Stimulated activated CD8-positive, alpha-beta memory T cell treated with anti-CD3 and anti-CD28 coated beads, Interleukin-7, amount 100 ng/mL, for 48 hours (primary cell): ENCODE measurements at regions not wholly inside any gene's neighbourhood (a gene's known extent, or its start where the extent isn't known, plus 50 kb on each side); places are given as distances from the start of the nearest gene placed in this dataset.

Experiments used
- DNase-seq, 2 donors: peaks; one replicate each; pipeline ENCODE4 v3.0.0-alpha.2; 2020; ENCODE audit warnings: low read depth in 1 of 2; ENCODE audit errors: extremely low read depth in 1 of 2

GRCh38 chr20:39225536-39225935, 263.4 kb downstream of the DHX35 start:
- no peak for DNase-seq

- no peak for DNase-seq
Observed at GRCh38 chr20:39222101-39222500, 260.0 kb downstream of the DHX35 start.

- DNase-seq: no peak
Observed at GRCh38 chr20:39216195-39216594, 254.1 kb downstream of the DHX35 start.

GRCh38 chr20:39214828-39215227, 252.7 kb downstream of the DHX35 start:
- no peak for DNase-seq

GRCh38 chr20:39213476-39214145, 251.5 kb downstream of the DHX35 start:
- DNase-seq: no peak

GRCh38 chr20:39211060-39211748, 249.1 kb downstream of the DHX35 start:
- DNase-seq: no peak

GRCh38 chr20:39210341-39211036, 248.3 kb downstream of the DHX35 start:
- DNase-seq: no peak

GRCh38 chr20:39206899-39207564, 244.9 kb downstream of the DHX35 start:
- DNase-seq: no peak

- no peak for DNase-seq
Observed at GRCh38 chr20:39195582-39196021, 233.5 kb downstream of the DHX35 start.

GRCh38 chr20:39190666-39191570, 228.8 kb downstream of the DHX35 start:
- DNase-seq: no peak

GRCh38 chr20:39188266-39188765, 226.2 kb downstream of the DHX35 start:
- no peak for DNase-seq

GRCh38 chr20:39181490-39181889, 219.3 kb downstream of the DHX35 start:
- no peak for DNase-seq

- DNase-seq: no peak
Observed at GRCh38 chr20:39176457-39176856, 214.3 kb downstream of the DHX35 start.

GRCh38 chr20:39170896-39171463, 208.8 kb downstream of the DHX35 start:
- DNase-seq: no peak

- DNase-seq: no peak
Observed at GRCh38 chr20:39165099-39165498, 203.0 kb downstream of the DHX35 start.

- DNase-seq: no peak
Observed at GRCh38 chr20:39164642-39165041, 202.5 kb downstream of the DHX35 start.

- DNase-seq: no peak
Observed at GRCh38 chr20:39163993-39164392, 201.8 kb downstream of the DHX35 start.

- DNase-seq: no peak
Observed at GRCh38 chr20:39161900-39162299, 199.8 kb downstream of the DHX35 start.

GRCh38 chr20:39155971-39156370, 193.8 kb downstream of the DHX35 start:
- no peak for DNase-seq

GRCh38 chr20:39152742-39153141, 190.6 kb downstream of the DHX35 start:
- no peak for DNase-seq
